MM.1S (cell line): ENCODE measurements at regions not wholly inside any gene's neighbourhood (a gene's known extent, or its start where the extent isn't known, plus 50 kb on each side); places are given as distances from the start of the nearest gene placed in this dataset.

ENCODE experiments used
- CTCF ChIP-seq: fragments of 300-600 bp; sonication (generic); IDR thresholded peaks from 2 replicates; pipeline ENCODE4 v1.5.1; 2016; ENCODE audit warnings: antibody characterized with exemption, low read length, mixed read lengths
- EZH2phosphoT487 ChIP-seq: fragments of 300-600 bp; sonication (generic); IDR thresholded peaks from 2 replicates; pipeline ENCODE4 v1.6.1; 2018; ENCODE audit warnings: antibody characterized with exemption, low read length

DNA sequence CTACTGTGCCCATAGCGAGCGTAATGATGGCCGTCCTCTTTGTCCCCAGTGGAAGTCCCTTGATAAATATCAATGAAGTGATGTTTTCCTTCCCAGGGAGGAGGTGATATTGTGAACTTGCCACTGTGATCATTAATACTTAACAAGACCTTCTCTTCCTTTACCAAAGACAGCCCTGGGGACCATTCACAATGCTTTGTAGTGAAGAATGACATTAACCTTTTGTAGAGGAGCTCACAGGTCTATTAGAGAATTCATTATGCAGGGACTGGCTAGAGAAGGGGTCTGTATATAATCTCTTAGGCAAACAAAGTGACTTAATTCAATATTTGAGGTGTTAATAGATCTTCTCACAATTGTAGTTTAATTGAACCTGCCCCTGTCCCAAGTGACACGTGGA is 452.9 kb upstream of the DMAC1 start:
- TF ChIP-seq CTCF (no peak), EZH2phosphoT487 (no peak)
